ENCODE measurements at regions not wholly inside any gene's neighbourhood (a gene's known extent, or its start where the extent isn't known, plus 50 kb on each side); places are given as distances from the start of the nearest gene placed in this dataset.

GRCh38 chr13:48165063-48165462, 67.9 kb upstream of the ITM2B start:
- Histone ChIP-seq H3K36me3 (no peaks in the 10 kb centered on the region), H3K9me3 (ENCODE audit: severe bottlenecking) (no peaks in the 10 kb centered on the region), H3K4me3 (ENCODE audit: low read depth, low read length) (no peak overlapping the region), H3K27me3 (ENCODE audit: insufficient read depth, low read depth, severe bottlenecking) (no peaks in the 10 kb centered on the region), H3K27ac (no peak overlapping the region)
- DNase-seq = no peak
- TF ChIP-seq CTCF (IDR thresholded peaks at IDR 0.05; ENCODE audit: low read depth, low read length) = no peak

GRCh38 chr13:48163061-48163460, 68.2 kb upstream of the MED4 start:
- TF ChIP-seq CTCF (IDR thresholded peaks at IDR 0.05; ENCODE audit: low read depth, low read length) = no peak
- Histone ChIP-seq H3K4me3 (ENCODE audit: low read depth, low read length) (no peak overlapping the region), H3K9me3 (ENCODE audit: severe bottlenecking) (no peaks in the 10 kb centered on the region), H3K27me3 (ENCODE audit: insufficient read depth, low read depth, severe bottlenecking) (no peaks in the 10 kb centered on the region), H3K36me3 (no peaks in the 10 kb centered on the region), H3K27ac (no peak overlapping the region)
- no peak for DNase-seq

- Histone ChIP-seq H3K27me3 (ENCODE audit: insufficient read depth, low read depth, severe bottlenecking) (no peaks in the 10 kb centered on the region), H3K9me3 (ENCODE audit: severe bottlenecking) (no peaks in the 10 kb centered on the region), H3K36me3 (no peaks in the 10 kb centered on the region), H3K27ac (no peak overlapping the region), H3K4me3 (ENCODE audit: low read depth, low read length) (no peak overlapping the region)
- no peak for TF ChIP-seq CTCF (IDR thresholded peaks at IDR 0.05; ENCODE audit: low read depth, low read length)
- DNase-seq = no peak
Observed at GRCh38 chr13:48162217-48162616, 67.3 kb upstream of the MED4 start.

- no peaks in the 10 kb centered on the region for H3K27me3 ChIP-seq (ENCODE audit: insufficient read depth, low read depth, severe bottlenecking)
- H3K27ac ChIP-seq = no peak overlapping the region
- H3K9me3 ChIP-seq (ENCODE audit: severe bottlenecking) = no peaks in the 10 kb centered on the region
- no peaks in the 10 kb centered on the region for H3K36me3 ChIP-seq
- TF ChIP-seq CTCF (IDR thresholded peaks at IDR 0.05; ENCODE audit: low read depth, low read length) = no peak
- H3K4me3 ChIP-seq (ENCODE audit: low read depth, low read length) = no peak overlapping the region
- DNase-seq = no peak
Observed at GRCh38 chr13:48161530-48162179, 66.8 kb upstream of the MED4 start.

GRCh38 chr13:48160606-48161278, 65.8 kb upstream of the MED4 start:
- no peaks in the 10 kb centered on the region for H3K36me3 ChIP-seq
- no peak for DNase-seq
- no peak overlapping the region for H3K4me3 ChIP-seq (ENCODE audit: low read depth, low read length)
- no peak overlapping the region for H3K27ac ChIP-seq
- no peaks in the 10 kb centered on the region for H3K27me3 ChIP-seq (ENCODE audit: insufficient read depth, low read depth, severe bottlenecking)
- H3K9me3 ChIP-seq (ENCODE audit: severe bottlenecking) = no peaks in the 10 kb centered on the region
- TF ChIP-seq CTCF (IDR thresholded peaks at IDR 0.05; ENCODE audit: low read depth, low read length) = no peak

All from WERI-Rb-1 (cell line).